A673 (cell line): ENCODE measurements at regions not wholly inside any gene's neighbourhood (a gene's known extent, or its start where the extent isn't known, plus 50 kb on each side); places are given as distances from the start of the nearest gene placed in this dataset.

Experiments used
- BruUV-seq: library from RNA; stranded (reverse); fragments of 400-500 nt; replicated peaks from 2 replicates; lab custom pipeline; 2021; lab: Mats Ljungman, UMichigan
- CTCF ChIA-PET: fragments of 300-600 bp; sonication (Branson Sonifier 250); formaldehyde crosslinking; loops from one replicate; lab custom pipeline; 2022; ENCODE audit warnings: antibody characterized with exemption; lab: Charles Lee
- POLR2A ChIA-PET: fragments of 300-600 bp; sonication (Branson Sonifier 250); formaldehyde crosslinking; loops from one replicate; lab custom pipeline; 2022; ENCODE audit warnings: antibody characterized with exemption; ENCODE audit not compliant: low non-redundant PET; lab: Charles Lee
- DNase-seq: peaks from one replicate; pipeline ENCODE4 v3.0.0-alpha.2; 2015; ENCODE audit warnings: low spot score
- H3K27ac ChIP-seq: fragments of 200-600 bp; sonication (generic); 2 replicates; pipeline ENCODE4 v1.5.1; 2016; ENCODE audit warnings: mixed run types, low read depth, mild to moderate bottlenecking, mixed read lengths, antibody characterized with exemption, low read length; ENCODE audit not compliant: poor library complexity, severe bottlenecking
- H3K27me3 ChIP-seq: fragments of 200-600 bp; sonication (generic); replicated peaks from 2 replicates; pipeline ENCODE4 v1.6.1; 2017; ENCODE audit warnings: mixed run types, low read depth, mild to moderate bottlenecking, mixed read lengths, antibody characterized with exemption, low read length; ENCODE audit not compliant: insufficient read depth, poor library complexity
- H3K36me3 ChIP-seq: fragments of 200-600 bp; sonication (generic); 2 replicates; pipeline ENCODE4 v1.6.1; 2016; ENCODE audit warnings: mixed run types, mild to moderate bottlenecking, mixed read lengths, antibody characterized with exemption, low read length; ENCODE audit not compliant: insufficient read depth, poor library complexity, severe bottlenecking
- H3K4me1 ChIP-seq: fragments of 200-600 bp; sonication (generic); 2 replicates; pipeline ENCODE4 v1.6.1; 2017; ENCODE audit warnings: mixed run types, mild to moderate bottlenecking, mixed read lengths, antibody characterized with exemption, low read length; ENCODE audit not compliant: insufficient read depth, poor library complexity, severe bottlenecking
- H3K4me3 ChIP-seq: fragments of 200-600 bp; sonication (generic); 2 replicates; pipeline ENCODE4 v1.5.1; 2016; ENCODE audit warnings: low read depth, mixed run types, mild to moderate bottlenecking, mixed read lengths, low read length; ENCODE audit not compliant: poor library complexity, severe bottlenecking
- H3K9me3 ChIP-seq: fragments of 200-600 bp; sonication (generic); 2 replicates; pipeline ENCODE4 v1.6.1; 2016; ENCODE audit warnings: mixed run types, low read depth, mild to moderate bottlenecking, mixed read lengths, antibody characterized with exemption, low read length; ENCODE audit not compliant: poor library complexity, severe bottlenecking
- EZH2 ChIP-seq: fragments of 200-600 bp; sonication (generic); IDR thresholded peaks from 2 replicates; pipeline ENCODE4 v1.6.1; 2017; ENCODE audit warnings: borderline replicate concordance, low read depth, mild to moderate bottlenecking, mixed read lengths, antibody characterized with exemption, low read length; ENCODE audit not compliant: poor library complexity, severe bottlenecking
- intact Hi-C: fragments of 100-400 bp; cut with micrococcal nuclease; formaldehyde crosslinking; loops from one replicate; pipeline ENCODE4 v1.10.0; 2022; ENCODE audit not compliant: unreplicated experiment
- TF ChIP-seq, protein P1 (sequence below): fragments of 300-800, 200-600 bp; sonication (generic); conservative IDR thresholded peaks from 2 replicates; pipeline ENCODE4 v1.5.1; 2017; ENCODE audit warnings: low read depth, mild to moderate bottlenecking, antibody characterized with exemption, low read length, moderate library complexity, mixed read lengths

DNA sequence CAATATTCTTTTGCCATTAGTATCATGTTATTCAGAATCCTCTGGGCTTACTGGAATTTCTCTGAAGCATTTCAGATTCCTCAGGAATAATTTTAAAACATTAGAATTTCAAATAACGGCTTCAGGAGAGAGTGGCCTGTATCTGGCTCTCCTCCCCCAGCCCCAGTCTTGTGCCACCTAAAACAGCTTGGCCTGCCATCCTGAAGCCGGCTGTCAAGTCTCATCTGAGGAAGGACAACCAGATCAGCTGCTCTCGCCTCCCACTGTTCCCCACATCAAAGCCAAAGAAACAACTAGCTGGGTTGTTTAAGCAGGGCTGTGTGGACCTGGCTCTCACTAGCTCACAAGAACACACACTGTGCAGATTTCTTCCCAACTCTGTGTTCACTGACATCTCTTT lies 178.2 kb downstream of the FGFR2 start:
- H3K27ac ChIP-seq, result no peak overlapping the region
- BruUV-seq, result no TSS peak
- no peaks in the 10 kb centered on the region for H3K4me1 ChIP-seq
- ChIA-PET CTCF (no interaction called here), POLR2A (no interaction called here)
- H3K4me3 ChIP-seq, result no peak overlapping the region
- intact Hi-C loops, result no loop called here
- no peaks in the 10 kb centered on the region for H3K36me3 ChIP-seq
- DNase-seq, result no peak
- H3K27me3 ChIP-seq, result peaks cover 17% of the 10 kb centered on the region
- TF ChIP-seq, protein P1, sequence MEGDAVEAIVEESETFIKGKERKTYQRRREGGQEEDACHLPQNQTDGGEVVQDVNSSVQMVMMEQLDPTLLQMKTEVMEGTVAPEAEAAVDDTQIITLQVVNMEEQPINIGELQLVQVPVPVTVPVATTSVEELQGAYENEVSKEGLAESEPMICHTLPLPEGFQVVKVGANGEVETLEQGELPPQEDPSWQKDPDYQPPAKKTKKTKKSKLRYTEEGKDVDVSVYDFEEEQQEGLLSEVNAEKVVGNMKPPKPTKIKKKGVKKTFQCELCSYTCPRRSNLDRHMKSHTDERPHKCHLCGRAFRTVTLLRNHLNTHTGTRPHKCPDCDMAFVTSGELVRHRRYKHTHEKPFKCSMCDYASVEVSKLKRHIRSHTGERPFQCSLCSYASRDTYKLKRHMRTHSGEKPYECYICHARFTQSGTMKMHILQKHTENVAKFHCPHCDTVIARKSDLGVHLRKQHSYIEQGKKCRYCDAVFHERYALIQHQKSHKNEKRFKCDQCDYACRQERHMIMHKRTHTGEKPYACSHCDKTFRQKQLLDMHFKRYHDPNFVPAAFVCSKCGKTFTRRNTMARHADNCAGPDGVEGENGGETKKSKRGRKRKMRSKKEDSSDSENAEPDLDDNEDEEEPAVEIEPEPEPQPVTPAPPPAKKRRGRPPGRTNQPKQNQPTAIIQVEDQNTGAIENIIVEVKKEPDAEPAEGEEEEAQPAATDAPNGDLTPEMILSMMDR, result no peak
- no peak for TF ChIP-seq EZH2
- H3K9me3 ChIP-seq, result no peaks in the 10 kb centered on the region

DNA sequence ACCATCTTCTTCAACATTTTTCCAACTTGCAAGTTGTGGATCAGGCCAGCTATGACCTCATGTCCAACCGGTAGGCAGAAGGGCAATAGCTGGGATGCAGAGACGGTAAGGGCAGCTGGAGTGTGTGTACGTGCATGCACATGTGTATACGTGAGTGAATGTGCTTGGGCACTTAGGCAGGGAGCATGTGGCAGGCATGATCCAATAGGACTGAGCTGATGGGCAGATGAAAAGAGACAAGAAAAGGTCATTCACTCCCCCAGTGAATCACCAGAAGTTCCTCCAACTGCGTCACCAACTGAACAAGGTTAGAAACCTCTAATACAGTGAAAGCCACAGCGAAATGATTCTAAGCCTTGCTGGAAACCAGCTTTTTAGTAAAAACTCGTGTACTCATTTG lies 176.1 kb downstream of the FGFR2 start:
- no peak for DNase-seq
- Histone ChIP-seq H3K36me3 (no peaks in the 10 kb centered on the region), H3K27me3 (peaks cover 28% of the 10 kb centered on the region), H3K9me3 (no peaks in the 10 kb centered on the region), H3K4me1 (no peaks in the 10 kb centered on the region), H3K27ac (no peak overlapping the region), H3K4me3 (no peak overlapping the region)
- intact Hi-C loops, result no loop called here
- no TSS peak for BruUV-seq
- ChIA-PET CTCF (no interaction called here), POLR2A (no interaction called here)
- no peak for TF ChIP-seq EZH2
- TF ChIP-seq, protein P1, result no peak

DNA sequence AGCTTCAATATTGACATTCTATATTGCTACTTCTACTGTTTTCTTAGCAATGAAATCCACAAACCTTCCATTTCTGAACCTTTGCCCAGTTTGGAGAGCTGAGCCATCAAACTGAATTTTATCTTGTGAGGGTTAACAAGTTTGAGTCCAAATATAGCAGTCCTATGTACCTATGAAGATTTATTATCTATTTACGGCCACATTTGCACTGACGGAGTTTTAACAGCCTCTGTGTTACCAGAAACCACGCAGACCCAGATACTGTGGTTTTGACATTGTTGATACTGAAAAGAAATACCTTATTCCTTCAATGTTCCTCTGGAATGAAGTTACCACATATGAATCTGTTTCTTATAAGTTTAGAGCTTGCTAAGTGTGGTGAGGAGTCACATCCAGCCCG lies 172.6 kb downstream of the FGFR2 start:
- no peak overlapping the region for H3K27ac ChIP-seq
- POLR2A ChIA-PET, result no interaction called here
- intact Hi-C loops, result no loop called here
- no peaks in the 10 kb centered on the region for H3K36me3 ChIP-seq
- no peaks in the 10 kb centered on the region for H3K9me3 ChIP-seq
- no peaks in the 10 kb centered on the region for H3K4me1 ChIP-seq
- CTCF ChIA-PET, result no interaction called here
- no TSS peak for BruUV-seq
- no peak for DNase-seq
- no peak for TF ChIP-seq EZH2
- TF ChIP-seq, protein P1, result no peak
- H3K4me3 ChIP-seq, result no peak overlapping the region
- peaks cover 12% of the 10 kb centered on the region for H3K27me3 ChIP-seq
